ENCODE measurements at regions not wholly inside any gene's neighbourhood (a gene's known extent, or its start where the extent isn't known, plus 50 kb on each side); places are given as distances from the start of the nearest gene placed in this dataset.

DNA sequence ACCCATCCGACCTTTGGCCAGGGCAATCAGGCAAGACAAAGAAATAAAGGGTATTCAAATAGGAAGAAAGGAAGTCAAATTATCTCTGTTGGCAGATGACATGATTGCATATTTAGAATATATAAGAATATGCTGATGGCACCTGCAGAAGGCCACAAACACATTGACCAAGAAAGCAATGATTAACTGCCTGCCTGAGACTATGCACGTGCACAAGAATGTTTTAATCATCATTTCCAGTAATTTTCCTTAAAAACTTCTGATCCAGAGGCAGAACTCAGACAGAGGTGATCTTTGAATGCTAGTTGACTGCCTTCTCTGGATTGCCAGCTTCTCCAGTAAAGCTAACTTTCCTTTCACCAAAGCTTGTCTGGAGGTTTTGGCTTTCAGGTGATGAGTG is 260.2 kb downstream of the DTWD2 start:
- H3K36me3 ChIP-seq (ENCODE audit: control insufficient read depth in 1 of 2, insufficient read depth in 2 of 2, low read length in 2 of 2): no peaks in the 10 kb centered on the region
- no peaks in the 10 kb centered on the region for H3K4me1 ChIP-seq (ENCODE audit: control insufficient read depth in 1 of 2, insufficient read depth in 2 of 2, low read length in 2 of 2)
- H3K9ac ChIP-seq (ENCODE audit: low read depth in 1 of 2, low read length in 2 of 2): no peak overlapping the region
- no peaks in the 10 kb centered on the region for H3K27me3 ChIP-seq (ENCODE audit: control insufficient read depth in 1 of 2, insufficient read depth in 2 of 2, low read length in 2 of 2)
- no peak overlapping the region for H3K27ac ChIP-seq (ENCODE audit: low read depth, low read length)
- H3K4me3 ChIP-seq (ENCODE audit: low read depth in 1 of 2, low read length in 2 of 2): no peak overlapping the region
- no peaks in the 10 kb centered on the region for H3K9me3 ChIP-seq (ENCODE audit: control insufficient read depth in 1 of 2, low read length in 2 of 2)

DNA sequence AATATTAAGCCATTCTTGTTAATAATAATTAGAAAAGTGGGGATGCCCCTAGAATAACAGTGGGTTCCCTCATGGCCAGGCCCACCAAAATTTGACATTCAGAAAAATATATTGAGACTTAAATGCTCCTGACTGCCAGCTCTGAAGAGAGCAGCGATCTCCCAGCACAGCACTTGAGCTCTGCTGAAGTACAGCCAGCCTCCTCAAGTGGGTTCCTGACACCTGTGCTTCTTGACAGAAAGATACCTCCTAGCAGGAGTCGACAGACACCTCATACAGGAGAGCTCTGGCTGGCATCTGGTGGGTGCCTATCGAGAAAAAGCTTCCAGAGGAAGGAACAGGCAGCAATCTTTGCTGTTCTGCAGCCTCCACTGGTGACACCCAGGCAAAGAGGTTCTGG is 261.5 kb downstream of the DTWD2 start:
- Histone ChIP-seq H3K9me3 (ENCODE audit: control insufficient read depth in 1 of 2, low read length in 2 of 2) (no peaks in the 10 kb centered on the region), H3K36me3 (ENCODE audit: control insufficient read depth in 1 of 2, insufficient read depth in 2 of 2, low read length in 2 of 2) (no peaks in the 10 kb centered on the region), H3K4me3 (ENCODE audit: low read depth in 1 of 2, low read length in 2 of 2) (no peak overlapping the region), H3K27ac (ENCODE audit: low read depth, low read length) (no peak overlapping the region), H3K27me3 (ENCODE audit: control insufficient read depth in 1 of 2, insufficient read depth in 2 of 2, low read length in 2 of 2) (no peaks in the 10 kb centered on the region), H3K9ac (ENCODE audit: low read depth in 1 of 2, low read length in 2 of 2) (no peak overlapping the region), H3K4me1 (ENCODE audit: control insufficient read depth in 1 of 2, insufficient read depth in 2 of 2, low read length in 2 of 2) (no peaks in the 10 kb centered on the region)

DNA sequence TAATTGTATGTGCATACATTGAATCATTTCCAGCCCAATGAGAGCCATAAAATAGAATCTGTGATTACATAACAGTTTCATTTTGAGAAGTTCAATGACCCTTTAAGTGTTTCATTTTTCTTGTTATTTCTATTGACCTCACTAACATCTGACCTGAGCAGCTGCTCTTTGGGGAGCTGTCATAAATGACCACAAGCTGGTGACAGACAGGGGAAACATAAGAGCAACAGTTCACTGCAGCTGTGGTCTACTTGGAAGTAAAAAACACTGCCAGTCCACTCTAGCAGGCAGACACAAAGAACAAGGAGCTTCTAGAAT is 265.4 kb downstream of the DTWD2 start:
- Histone ChIP-seq H3K27ac (ENCODE audit: low read depth, low read length) (no peak overlapping the region), H3K9ac (ENCODE audit: low read depth in 1 of 2, low read length in 2 of 2) (no peak overlapping the region), H3K4me3 (ENCODE audit: low read depth in 1 of 2, low read length in 2 of 2) (no peak overlapping the region), H3K4me1 (ENCODE audit: control insufficient read depth in 1 of 2, insufficient read depth in 2 of 2, low read length in 2 of 2) (no peaks in the 10 kb centered on the region), H3K9me3 (ENCODE audit: control insufficient read depth in 1 of 2, low read length in 2 of 2) (no peaks in the 10 kb centered on the region), H3K36me3 (ENCODE audit: control insufficient read depth in 1 of 2, insufficient read depth in 2 of 2, low read length in 2 of 2) (no peaks in the 10 kb centered on the region), H3K27me3 (ENCODE audit: control insufficient read depth in 1 of 2, insufficient read depth in 2 of 2, low read length in 2 of 2) (no peaks in the 10 kb centered on the region)

DNA sequence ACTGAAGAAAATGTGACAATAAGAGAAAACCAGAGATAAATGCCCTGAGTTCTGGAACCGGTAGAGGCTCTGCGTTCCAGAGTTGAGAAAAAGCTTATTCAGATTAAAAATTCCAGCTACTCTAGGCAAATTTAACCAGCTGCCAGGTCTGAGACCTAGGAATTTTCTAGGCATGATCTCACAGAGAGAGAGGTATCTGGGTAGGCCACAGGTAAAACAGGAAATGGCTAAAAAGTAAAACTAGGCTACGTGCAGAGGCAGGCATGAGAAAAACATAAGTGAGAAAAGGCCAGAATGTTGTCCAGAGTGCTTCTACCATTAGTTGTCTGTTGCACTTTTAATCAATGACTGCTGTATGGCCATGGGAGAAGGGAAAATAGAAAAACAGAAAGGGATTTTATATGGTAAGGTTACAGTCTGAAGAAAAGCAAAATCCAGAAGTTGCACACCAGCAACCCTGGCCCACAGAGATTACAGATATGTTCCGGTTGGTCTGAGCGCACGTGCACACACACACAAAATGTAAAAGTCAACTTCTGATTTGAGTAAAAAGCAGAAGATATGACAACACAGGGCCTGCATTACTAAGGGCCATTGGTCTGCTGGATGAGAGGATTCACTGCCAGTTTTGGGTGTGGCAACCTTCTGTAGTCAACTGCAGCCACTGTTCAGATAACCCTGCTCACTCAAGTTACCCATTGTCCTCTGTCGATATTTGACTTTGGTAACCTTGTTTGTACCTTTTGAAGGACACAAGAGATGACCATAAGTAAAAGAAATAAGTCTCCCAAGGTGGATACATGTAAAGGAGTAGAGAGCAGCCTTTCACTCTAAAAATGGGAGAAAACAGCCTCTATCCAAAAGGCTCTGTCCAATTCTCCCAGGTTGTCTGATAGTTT is 266.0 kb downstream of the DTWD2 start:
- no peak overlapping the region for H3K4me3 ChIP-seq (ENCODE audit: low read depth in 1 of 2, low read length in 2 of 2)
- H3K9ac ChIP-seq (ENCODE audit: low read depth in 1 of 2, low read length in 2 of 2): no peak overlapping the region
- H3K27ac ChIP-seq (ENCODE audit: low read depth, low read length): no peak overlapping the region
- H3K36me3 ChIP-seq (ENCODE audit: control insufficient read depth in 1 of 2, insufficient read depth in 2 of 2, low read length in 2 of 2): no peaks in the 10 kb centered on the region
- H3K9me3 ChIP-seq (ENCODE audit: control insufficient read depth in 1 of 2, low read length in 2 of 2): no peaks in the 10 kb centered on the region
- no peaks in the 10 kb centered on the region for H3K27me3 ChIP-seq (ENCODE audit: control insufficient read depth in 1 of 2, insufficient read depth in 2 of 2, low read length in 2 of 2)
- no peaks in the 10 kb centered on the region for H3K4me1 ChIP-seq (ENCODE audit: control insufficient read depth in 1 of 2, insufficient read depth in 2 of 2, low read length in 2 of 2)

DNA sequence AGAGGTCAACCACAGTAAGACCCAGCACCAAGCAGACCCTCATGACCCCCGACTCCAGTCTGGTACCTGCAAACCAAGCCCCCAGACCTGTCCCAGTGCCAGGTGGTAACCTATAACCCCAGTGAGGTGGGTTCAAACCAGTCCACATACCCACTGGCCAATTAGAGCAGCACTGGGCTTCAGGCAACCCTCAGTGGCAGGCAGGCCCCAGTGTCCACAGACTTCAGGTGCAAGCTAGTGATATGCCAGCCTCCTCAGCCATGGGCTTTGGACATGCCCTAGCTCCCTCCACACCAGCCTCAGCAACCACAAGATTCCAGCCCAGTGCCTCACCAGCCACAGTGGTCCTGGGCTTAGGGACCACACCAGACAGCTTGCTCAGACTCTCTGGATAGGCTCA is 276.6 kb downstream of the DTWD2 start:
- H3K27ac ChIP-seq (ENCODE audit: low read depth, low read length): no peak overlapping the region
- H3K36me3 ChIP-seq (ENCODE audit: control insufficient read depth in 1 of 2, insufficient read depth in 2 of 2, low read length in 2 of 2): no peaks in the 10 kb centered on the region
- H3K4me3 ChIP-seq (ENCODE audit: low read depth in 1 of 2, low read length in 2 of 2): no peak overlapping the region
- H3K9me3 ChIP-seq (ENCODE audit: control insufficient read depth in 1 of 2, low read length in 2 of 2): no peaks in the 10 kb centered on the region
- no peaks in the 10 kb centered on the region for H3K27me3 ChIP-seq (ENCODE audit: control insufficient read depth in 1 of 2, insufficient read depth in 2 of 2, low read length in 2 of 2)
- H3K9ac ChIP-seq (ENCODE audit: low read depth in 1 of 2, low read length in 2 of 2): no peak overlapping the region
- H3K4me1 ChIP-seq (ENCODE audit: control insufficient read depth in 1 of 2, insufficient read depth in 2 of 2, low read length in 2 of 2): no peaks in the 10 kb centered on the region

DNA sequence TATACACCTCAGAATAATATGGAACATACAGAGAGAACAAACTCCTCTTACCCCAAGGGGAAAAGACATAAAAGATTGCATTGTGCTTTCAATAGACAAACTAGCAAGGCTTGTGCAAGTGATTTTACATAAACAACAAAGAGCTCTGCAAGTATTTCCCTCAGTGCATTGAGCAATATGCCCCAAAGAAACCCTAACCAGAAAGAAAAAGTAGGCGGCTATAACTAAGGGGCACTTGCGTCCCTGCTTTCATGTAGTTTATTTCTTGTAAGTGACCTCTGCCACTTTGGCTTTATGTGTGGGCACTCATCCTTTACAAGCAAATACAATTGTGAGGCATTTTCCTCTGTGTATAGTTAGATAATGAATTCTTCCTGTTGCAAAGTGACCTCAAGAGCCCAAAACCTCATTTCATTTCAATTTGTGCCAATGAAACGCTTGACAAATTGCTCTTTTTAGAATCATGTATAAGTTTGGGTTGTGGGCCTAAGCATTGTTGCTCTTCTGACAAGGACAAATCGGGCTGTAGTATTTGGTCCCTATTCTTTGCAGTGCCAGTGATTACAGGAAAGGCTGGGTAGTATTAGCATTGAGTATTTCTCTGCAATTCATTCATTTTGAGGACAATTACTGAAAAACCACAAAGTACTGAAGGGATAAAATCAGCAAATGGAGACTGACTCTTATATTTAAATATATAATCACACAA is 282.2 kb downstream of the DTWD2 start:
- Histone ChIP-seq H3K9me3 (ENCODE audit: control insufficient read depth in 1 of 2, low read length in 2 of 2) (peaks cover 5 to 9% of the 10 kb centered on the region in 2 donors), H3K36me3 (ENCODE audit: control insufficient read depth in 1 of 2, insufficient read depth in 2 of 2, low read length in 2 of 2) (no peaks in the 10 kb centered on the region), H3K4me3 (ENCODE audit: low read depth in 1 of 2, low read length in 2 of 2) (no peak overlapping the region), H3K4me1 (ENCODE audit: control insufficient read depth in 1 of 2, insufficient read depth in 2 of 2, low read length in 2 of 2) (no peaks in the 10 kb centered on the region), H3K9ac (ENCODE audit: low read depth in 1 of 2, low read length in 2 of 2) (no peak overlapping the region), H3K27ac (ENCODE audit: low read depth, low read length) (no peak overlapping the region), H3K27me3 (ENCODE audit: control insufficient read depth in 1 of 2, insufficient read depth in 2 of 2, low read length in 2 of 2) (no peaks in the 10 kb centered on the region)

DNA sequence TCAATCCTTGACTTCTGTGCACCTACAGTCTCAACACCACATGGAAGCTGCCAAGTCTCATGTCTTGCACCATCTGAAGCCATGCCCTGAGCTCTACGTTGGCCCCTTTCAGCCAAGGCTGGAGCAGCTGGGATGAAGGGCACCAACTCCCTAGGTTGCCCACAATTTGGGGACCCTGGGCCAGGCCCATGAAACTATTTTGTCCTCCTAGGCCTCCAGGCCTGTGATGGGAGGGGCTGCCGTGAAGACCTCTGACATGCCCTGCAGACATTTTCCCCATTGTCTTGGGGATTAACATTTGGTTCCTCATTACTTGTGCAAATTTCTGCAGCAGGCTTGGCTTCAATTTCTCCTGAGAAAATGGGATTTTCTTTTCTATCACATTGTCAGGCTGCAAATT is 285.1 kb downstream of the DTWD2 start:
- Histone ChIP-seq H3K9me3 (ENCODE audit: control insufficient read depth in 1 of 2, low read length in 2 of 2) (peaks cover 5 to 9% of the 10 kb centered on the region in 2 donors), H3K9ac (ENCODE audit: low read depth in 1 of 2, low read length in 2 of 2) (no peak overlapping the region), H3K4me1 (ENCODE audit: control insufficient read depth in 1 of 2, insufficient read depth in 2 of 2, low read length in 2 of 2) (no peaks in the 10 kb centered on the region), H3K27ac (ENCODE audit: low read depth, low read length) (no peak overlapping the region), H3K36me3 (ENCODE audit: control insufficient read depth in 1 of 2, insufficient read depth in 2 of 2, low read length in 2 of 2) (no peaks in the 10 kb centered on the region), H3K4me3 (ENCODE audit: low read depth in 1 of 2, low read length in 2 of 2) (no peak overlapping the region), H3K27me3 (ENCODE audit: control insufficient read depth in 1 of 2, insufficient read depth in 2 of 2, low read length in 2 of 2) (no peaks in the 10 kb centered on the region)

DNA sequence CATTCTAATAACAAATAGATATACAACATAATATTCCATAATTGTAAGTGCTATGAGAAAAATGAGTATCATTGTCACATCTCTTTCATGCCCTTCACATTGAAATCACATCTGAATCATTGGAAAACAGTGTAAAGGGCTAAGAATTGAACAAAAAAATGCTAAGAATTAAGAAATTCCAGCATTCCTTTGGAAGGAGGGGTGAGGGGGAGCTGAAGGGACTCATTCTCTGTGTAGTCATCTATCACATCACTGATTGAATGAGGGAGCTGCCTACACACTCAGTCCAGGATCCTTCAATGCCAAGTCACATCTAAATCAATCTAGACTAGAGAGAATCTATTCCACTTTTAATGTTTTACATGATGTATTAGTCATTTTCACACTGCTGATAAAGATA is 286.6 kb downstream of the DTWD2 start:
- H3K9ac ChIP-seq (ENCODE audit: low read depth in 1 of 2, low read length in 2 of 2): no peak overlapping the region

DNA sequence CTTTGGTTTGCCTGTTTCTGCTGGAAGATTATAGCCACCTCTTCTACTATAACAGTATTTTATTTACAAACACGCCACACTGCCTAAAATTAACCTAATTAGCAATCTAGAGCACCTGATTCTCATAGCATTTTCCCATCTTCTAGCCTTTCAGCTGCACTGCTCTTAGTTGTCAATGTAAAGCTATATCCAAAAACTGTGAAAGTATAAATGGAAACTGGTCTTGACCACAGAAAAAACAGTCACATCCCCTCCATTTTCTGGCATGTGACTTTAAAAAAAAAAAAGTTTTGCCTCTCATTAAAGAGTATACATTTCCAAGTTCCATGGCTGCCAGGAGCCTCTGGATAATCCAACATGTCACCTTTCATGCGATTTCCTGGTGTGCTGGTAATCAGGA is 287.8 kb downstream of the DTWD2 start:
- H3K27me3 ChIP-seq (ENCODE audit: control insufficient read depth in 1 of 2, insufficient read depth in 2 of 2, low read length in 2 of 2): no peaks in the 10 kb centered on the region
- no peak overlapping the region for H3K27ac ChIP-seq (ENCODE audit: low read depth, low read length)
- H3K4me3 ChIP-seq (ENCODE audit: low read depth in 1 of 2, low read length in 2 of 2): no peak overlapping the region
- H3K9me3 ChIP-seq (ENCODE audit: control insufficient read depth in 1 of 2, low read length in 2 of 2): peaks cover 5 to 9% of the 10 kb centered on the region in 2 donors
- H3K4me1 ChIP-seq (ENCODE audit: control insufficient read depth in 1 of 2, insufficient read depth in 2 of 2, low read length in 2 of 2): no peaks in the 10 kb centered on the region
- H3K36me3 ChIP-seq (ENCODE audit: control insufficient read depth in 1 of 2, insufficient read depth in 2 of 2, low read length in 2 of 2): no peaks in the 10 kb centered on the region
- no peak overlapping the region for H3K9ac ChIP-seq (ENCODE audit: low read depth in 1 of 2, low read length in 2 of 2)

More for the DNA sequence above, 286.6 kb downstream of the DTWD2 start:
- H3K27me3 ChIP-seq (ENCODE audit: control insufficient read depth in 1 of 2, insufficient read depth in 2 of 2, low read length in 2 of 2): no peaks in the 10 kb centered on the region
- peaks cover 5 to 9% of the 10 kb centered on the region in 2 donors for H3K9me3 ChIP-seq (ENCODE audit: control insufficient read depth in 1 of 2, low read length in 2 of 2)
- H3K4me1 ChIP-seq (ENCODE audit: control insufficient read depth in 1 of 2, insufficient read depth in 2 of 2, low read length in 2 of 2): no peaks in the 10 kb centered on the region
- H3K36me3 ChIP-seq (ENCODE audit: control insufficient read depth in 1 of 2, insufficient read depth in 2 of 2, low read length in 2 of 2): no peaks in the 10 kb centered on the region
- H3K27ac ChIP-seq (ENCODE audit: low read depth, low read length): no peak overlapping the region
- H3K4me3 ChIP-seq (ENCODE audit: low read depth in 1 of 2, low read length in 2 of 2): no peak overlapping the region

DNA sequence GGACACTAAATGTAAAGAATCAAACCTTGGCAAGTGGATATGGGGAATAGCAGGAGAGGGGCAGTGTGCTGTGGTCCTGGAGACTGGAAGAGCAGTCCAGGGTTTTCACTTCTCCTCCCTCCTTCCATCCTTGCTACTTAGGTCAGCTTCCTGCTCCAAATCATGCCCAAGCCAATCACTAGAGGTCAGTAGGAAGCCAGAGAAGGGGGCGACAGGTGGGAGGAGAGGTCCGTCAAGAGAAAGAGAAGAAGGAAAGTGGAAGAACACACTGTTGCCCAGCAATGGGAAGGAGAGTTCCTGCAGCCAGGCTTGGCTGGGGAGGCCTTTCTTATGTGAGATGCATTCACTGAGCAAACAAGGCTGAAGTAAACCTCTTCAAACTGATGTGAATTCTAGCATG is 289.6 kb downstream of the DTWD2 start:
- Histone ChIP-seq H3K9ac (ENCODE audit: low read depth in 1 of 2, low read length in 2 of 2) (no peak overlapping the region), H3K4me3 (ENCODE audit: low read depth in 1 of 2, low read length in 2 of 2) (no peak overlapping the region), H3K4me1 (ENCODE audit: control insufficient read depth in 1 of 2, insufficient read depth in 2 of 2, low read length in 2 of 2) (no peaks in the 10 kb centered on the region), H3K27ac (ENCODE audit: low read depth, low read length) (no peak overlapping the region), H3K27me3 (ENCODE audit: control insufficient read depth in 1 of 2, insufficient read depth in 2 of 2, low read length in 2 of 2) (no peaks in the 10 kb centered on the region), H3K36me3 (ENCODE audit: control insufficient read depth in 1 of 2, insufficient read depth in 2 of 2, low read length in 2 of 2) (no peaks in the 10 kb centered on the region), H3K9me3 (ENCODE audit: control insufficient read depth in 1 of 2, low read length in 2 of 2) (peaks cover 3 to 8% of the 10 kb centered on the region in 2 donors)
